ENCODE measurements at regions not wholly inside any gene's neighbourhood (a gene's known extent, or its start where the extent isn't known, plus 50 kb on each side); places are given as distances from the start of the nearest gene placed in this dataset.

- H3K36me3 ChIP-seq (replicated peaks; ENCODE audit: insufficient read depth, low read length) = no peaks in the 10 kb centered on the region
- no peaks in the 10 kb centered on the region for H3K27me3 ChIP-seq (replicated peaks; ENCODE audit: insufficient read depth, low read length)
- H4K20me1 ChIP-seq (ENCODE audit: insufficient read depth, low read length) = no peaks in the 10 kb centered on the region
- H3K4me1 ChIP-seq (ENCODE audit: low read length) = no peaks in the 10 kb centered on the region
- no peak overlapping the region for H3K9ac ChIP-seq (ENCODE audit: low read length)
- H2AFZ ChIP-seq (ENCODE audit: low read length) = no peak overlapping the region
- no peak for DNase-seq
- H3F3A ChIP-seq (ENCODE audit: insufficient read depth, low read length) = no peaks in the 10 kb centered on the region
- H3K9me3 ChIP-seq (replicated peaks; ENCODE audit: insufficient read depth, low read length) = no peaks in the 10 kb centered on the region
- H3K9me2 ChIP-seq (replicated peaks; ENCODE audit: insufficient read depth, low read length) = no peaks in the 10 kb centered on the region
- no peak overlapping the region for H3K27ac ChIP-seq (ENCODE audit: low read length)
- no peaks in the 10 kb centered on the region for H3K79me2 ChIP-seq (ENCODE audit: low read length)
- no peak overlapping the region for H3K4me3 ChIP-seq (ENCODE audit: low read length)
- TF ChIP-seq EZH2 (optimal IDR thresholded peaks at IDR 0.05; ENCODE audit: low read depth, low read length) (no peak), EZH2phosphoT487 (IDR thresholded peaks at IDR 0.05; ENCODE audit: low read length) (no peak)
- TF ChIP-seq, protein P1, sequence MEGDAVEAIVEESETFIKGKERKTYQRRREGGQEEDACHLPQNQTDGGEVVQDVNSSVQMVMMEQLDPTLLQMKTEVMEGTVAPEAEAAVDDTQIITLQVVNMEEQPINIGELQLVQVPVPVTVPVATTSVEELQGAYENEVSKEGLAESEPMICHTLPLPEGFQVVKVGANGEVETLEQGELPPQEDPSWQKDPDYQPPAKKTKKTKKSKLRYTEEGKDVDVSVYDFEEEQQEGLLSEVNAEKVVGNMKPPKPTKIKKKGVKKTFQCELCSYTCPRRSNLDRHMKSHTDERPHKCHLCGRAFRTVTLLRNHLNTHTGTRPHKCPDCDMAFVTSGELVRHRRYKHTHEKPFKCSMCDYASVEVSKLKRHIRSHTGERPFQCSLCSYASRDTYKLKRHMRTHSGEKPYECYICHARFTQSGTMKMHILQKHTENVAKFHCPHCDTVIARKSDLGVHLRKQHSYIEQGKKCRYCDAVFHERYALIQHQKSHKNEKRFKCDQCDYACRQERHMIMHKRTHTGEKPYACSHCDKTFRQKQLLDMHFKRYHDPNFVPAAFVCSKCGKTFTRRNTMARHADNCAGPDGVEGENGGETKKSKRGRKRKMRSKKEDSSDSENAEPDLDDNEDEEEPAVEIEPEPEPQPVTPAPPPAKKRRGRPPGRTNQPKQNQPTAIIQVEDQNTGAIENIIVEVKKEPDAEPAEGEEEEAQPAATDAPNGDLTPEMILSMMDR (IDR thresholded peaks at IDR 0.05; ENCODE audit: low read length) = no peak
- H3K4me2 ChIP-seq (ENCODE audit: low read depth, low read length) = no peak overlapping the region
These were observed 492.2 kb downstream of the FLRT2 start for GRCh38 chr14:86022031-86022629.

GRCh38 chr14:86020841-86021240 lies 490.9 kb downstream of the FLRT2 start:
- Histone ChIP-seq H3K79me2 (ENCODE audit: low read length) (no peaks in the 10 kb centered on the region), H3F3A (ENCODE audit: insufficient read depth, low read length) (no peaks in the 10 kb centered on the region), H3K36me3 (replicated peaks; ENCODE audit: insufficient read depth, low read length) (no peaks in the 10 kb centered on the region), H3K9me2 (replicated peaks; ENCODE audit: insufficient read depth, low read length) (no peaks in the 10 kb centered on the region), H3K27me3 (replicated peaks; ENCODE audit: insufficient read depth, low read length) (no peaks in the 10 kb centered on the region), H3K27ac (ENCODE audit: low read length) (no peak overlapping the region), H3K4me1 (ENCODE audit: low read length) (no peaks in the 10 kb centered on the region), H3K4me3 (ENCODE audit: low read length) (no peak overlapping the region), H2AFZ (ENCODE audit: low read length) (no peak overlapping the region), H3K9ac (ENCODE audit: low read length) (no peak overlapping the region), H3K4me2 (ENCODE audit: low read depth, low read length) (no peak overlapping the region), H3K9me3 (replicated peaks; ENCODE audit: insufficient read depth, low read length) (no peaks in the 10 kb centered on the region), H4K20me1 (ENCODE audit: insufficient read depth, low read length) (no peaks in the 10 kb centered on the region)
- TF ChIP-seq EZH2 (optimal IDR thresholded peaks at IDR 0.05; ENCODE audit: low read depth, low read length) = no peak
- TF ChIP-seq, protein P1 (IDR thresholded peaks at IDR 0.05; ENCODE audit: low read length) = no peak
- no peak for TF ChIP-seq EZH2phosphoT487 (IDR thresholded peaks at IDR 0.05; ENCODE audit: low read length)
- DNase-seq = no peak

- H3K27ac ChIP-seq (ENCODE audit: low read length) = no peak overlapping the region
- no peaks in the 10 kb centered on the region for H3K4me1 ChIP-seq (ENCODE audit: low read length)
- no peak overlapping the region for H3K4me3 ChIP-seq (ENCODE audit: low read length)
- no peaks in the 10 kb centered on the region for H3F3A ChIP-seq (ENCODE audit: insufficient read depth, low read length)
- H3K4me2 ChIP-seq (ENCODE audit: low read depth, low read length) = no peak overlapping the region
- no peaks in the 10 kb centered on the region for H3K36me3 ChIP-seq (replicated peaks; ENCODE audit: insufficient read depth, low read length)
- no peaks in the 10 kb centered on the region for H3K27me3 ChIP-seq (replicated peaks; ENCODE audit: insufficient read depth, low read length)
- no peaks in the 10 kb centered on the region for H4K20me1 ChIP-seq (ENCODE audit: insufficient read depth, low read length)
- no peaks in the 10 kb centered on the region for H3K9me2 ChIP-seq (replicated peaks; ENCODE audit: insufficient read depth, low read length)
- TF ChIP-seq, protein P1 (IDR thresholded peaks at IDR 0.05; ENCODE audit: low read length) = no peak
- TF ChIP-seq EZH2 (optimal IDR thresholded peaks at IDR 0.05; ENCODE audit: low read depth, low read length) = no peak
- TF ChIP-seq EZH2phosphoT487 (IDR thresholded peaks at IDR 0.05; ENCODE audit: low read length) = no peak
- no peak overlapping the region for H3K9ac ChIP-seq (ENCODE audit: low read length)
- no peak for DNase-seq
- H3K9me3 ChIP-seq (replicated peaks; ENCODE audit: insufficient read depth, low read length) = no peaks in the 10 kb centered on the region
- H3K79me2 ChIP-seq (ENCODE audit: low read length) = no peaks in the 10 kb centered on the region
- no peak overlapping the region for H2AFZ ChIP-seq (ENCODE audit: low read length)
These were observed 486.0 kb downstream of the FLRT2 start for GRCh38 chr14:86015941-86016340.
